ENCODE measurements at regions not wholly inside any gene's neighbourhood (a gene's known extent, or its start where the extent isn't known, plus 50 kb on each side); places are given as distances from the start of the nearest gene placed in this dataset.

GRCh38 chr2:121902616-121903015, 147.2 kb downstream of the TSN start (continued):
- TF ChIP-seq SUPT5H (IDR thresholded peaks at IDR 0.05) (no peak), KAT2B (IDR thresholded peaks at IDR 0.05; ENCODE audit: low read depth, low read length) (no peak), KAT7 (CRISPR knock-in tag; IDR thresholded peaks at IDR 0.05; ENCODE audit: borderline replicate concordance) (no peak), NR0B1 (IDR thresholded peaks at IDR 0.05; ENCODE audit: partially characterized antibody) (no peak), HCFC1 (IDR thresholded peaks at IDR 0.05; ENCODE audit: low read depth, low read length) (peak; percentile 19; the same call in 1 of the 2 replicates), GATA2 (CRISPR knock-in tag; IDR thresholded peaks at IDR 0.05) (no peak), ZNF140 (CRISPR knock-in tag; IDR thresholded peaks at IDR 0.05) (no peak), BRF1 (IDR thresholded peaks at IDR 0.05; ENCODE audit: borderline replicate concordance, extremely low read depth, insufficient read length) (no peak), TEAD4 (IDR thresholded peaks at IDR 0.05; ENCODE audit: low read length) (0 out of 2 replicates have a peak, but pooled peaks have one; percentile 18), TEAD4 (CRISPR knock-in tag; IDR thresholded peaks at IDR 0.05; ENCODE audit: borderline replicate concordance) (no peak), STAT6 (CRISPR knock-in tag; IDR thresholded peaks at IDR 0.05) (no peak), TCF7L2 (IDR thresholded peaks at IDR 0.05; ENCODE audit: low read depth, low read length) (no peak), DPF2 (IDR thresholded peaks at IDR 0.05) (no peak), NONO (IDR thresholded peaks at IDR 0.05; ENCODE audit: low read depth in 2 of 2, low read length in 1 of 2) (no peak), AFF4 (CRISPR knock-in tag; IDR thresholded peaks at IDR 0.05) (no peak), C11orf30 (IDR thresholded peaks at IDR 0.05; ENCODE audit: low read depth) (no peak), ZNF717 (CRISPR knock-in tag; IDR thresholded peaks at IDR 0.05) (no peak)
